ENCODE measurements at regions not wholly inside any gene's neighbourhood (a gene's known extent, or its start where the extent isn't known, plus 50 kb on each side); places are given as distances from the start of the nearest gene placed in this dataset.

DNA sequence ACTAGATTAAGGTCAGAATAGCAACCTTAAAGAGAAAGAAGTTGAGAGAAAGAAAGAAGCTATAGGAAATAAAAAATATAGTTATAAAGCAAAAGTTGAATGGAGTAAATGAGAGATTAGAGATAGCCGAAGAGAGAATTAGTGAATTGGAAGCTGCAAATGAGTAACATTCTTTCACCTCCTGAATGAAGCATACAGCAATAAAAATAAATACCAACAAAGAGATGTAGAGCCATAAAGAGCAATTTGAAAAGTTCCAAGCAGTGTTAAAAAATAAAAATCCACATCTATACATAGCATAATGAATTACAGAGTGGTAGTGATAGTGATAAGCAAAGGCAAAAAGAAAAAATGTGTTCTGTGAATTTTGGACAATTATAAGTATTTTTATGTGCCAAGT lies 177.9 kb downstream of the VRK1 start:
- no peaks in the 10 kb centered on the region for H3K4me1 ChIP-seq (ENCODE audit: insufficient read depth, low read length)
- no peaks in the 10 kb centered on the region for H3K27me3 Mint-ChIP-seq (ENCODE audit: low read depth, unreplicated experiment)
- H3K27me3 ChIP-seq (ENCODE audit: insufficient read depth, low read length), result no peaks in the 10 kb centered on the region
- no peak overlapping the region for H3K9ac ChIP-seq (ENCODE audit: low read length)
- no peaks in the 10 kb centered on the region for H3K36me3 ChIP-seq (ENCODE audit: insufficient read depth, low read length)
- no peaks in the 10 kb centered on the region for H4K20me1 ChIP-seq (ENCODE audit: insufficient read depth, low read length)
- H3K36me3 Mint-ChIP-seq (ENCODE audit: low read depth, unreplicated experiment), result peaks cover 2% of the 10 kb centered on the region
- H2AFZ ChIP-seq (ENCODE audit: low read depth, low read length), result no peak overlapping the region
- H3K4me3 ChIP-seq (ENCODE audit: insufficient read depth, low read depth, low read length), result no peak overlapping the region
- no peak overlapping the region for H3K4me3 Mint-ChIP-seq (ENCODE audit: unreplicated experiment)
- H3K9me3 ChIP-seq (ENCODE audit: insufficient read depth, low read depth, low read length), result no peaks in the 10 kb centered on the region
- no peak for DNase-seq (ENCODE audit: low read depth)
- no peaks in the 10 kb centered on the region for H3K4me1 Mint-ChIP-seq (ENCODE audit: low read depth, unreplicated experiment)
- no peak for FAIRE-seq
- H3K27ac ChIP-seq (ENCODE audit: low read depth, low read length), result no peak overlapping the region
- H3K9me3 Mint-ChIP-seq (ENCODE audit: unreplicated experiment), result peaks cover 10% of the 10 kb centered on the region
- H3K79me2 ChIP-seq (ENCODE audit: insufficient read depth, low read length), result no peaks in the 10 kb centered on the region
- no peak for TF ChIP-seq EZH2 (IDR thresholded peaks at IDR 0.05; ENCODE audit: insufficient read depth, low read length)
- TF ChIP-seq, protein P1, sequence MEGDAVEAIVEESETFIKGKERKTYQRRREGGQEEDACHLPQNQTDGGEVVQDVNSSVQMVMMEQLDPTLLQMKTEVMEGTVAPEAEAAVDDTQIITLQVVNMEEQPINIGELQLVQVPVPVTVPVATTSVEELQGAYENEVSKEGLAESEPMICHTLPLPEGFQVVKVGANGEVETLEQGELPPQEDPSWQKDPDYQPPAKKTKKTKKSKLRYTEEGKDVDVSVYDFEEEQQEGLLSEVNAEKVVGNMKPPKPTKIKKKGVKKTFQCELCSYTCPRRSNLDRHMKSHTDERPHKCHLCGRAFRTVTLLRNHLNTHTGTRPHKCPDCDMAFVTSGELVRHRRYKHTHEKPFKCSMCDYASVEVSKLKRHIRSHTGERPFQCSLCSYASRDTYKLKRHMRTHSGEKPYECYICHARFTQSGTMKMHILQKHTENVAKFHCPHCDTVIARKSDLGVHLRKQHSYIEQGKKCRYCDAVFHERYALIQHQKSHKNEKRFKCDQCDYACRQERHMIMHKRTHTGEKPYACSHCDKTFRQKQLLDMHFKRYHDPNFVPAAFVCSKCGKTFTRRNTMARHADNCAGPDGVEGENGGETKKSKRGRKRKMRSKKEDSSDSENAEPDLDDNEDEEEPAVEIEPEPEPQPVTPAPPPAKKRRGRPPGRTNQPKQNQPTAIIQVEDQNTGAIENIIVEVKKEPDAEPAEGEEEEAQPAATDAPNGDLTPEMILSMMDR (IDR thresholded peaks at IDR 0.05; ENCODE audit: insufficient read depth, low read depth, low read length), result no peak
- no peak overlapping the region for H3K27ac Mint-ChIP-seq (ENCODE audit: unreplicated experiment)
- no peak overlapping the region for H3K4me2 ChIP-seq (ENCODE audit: low read length)

DNA sequence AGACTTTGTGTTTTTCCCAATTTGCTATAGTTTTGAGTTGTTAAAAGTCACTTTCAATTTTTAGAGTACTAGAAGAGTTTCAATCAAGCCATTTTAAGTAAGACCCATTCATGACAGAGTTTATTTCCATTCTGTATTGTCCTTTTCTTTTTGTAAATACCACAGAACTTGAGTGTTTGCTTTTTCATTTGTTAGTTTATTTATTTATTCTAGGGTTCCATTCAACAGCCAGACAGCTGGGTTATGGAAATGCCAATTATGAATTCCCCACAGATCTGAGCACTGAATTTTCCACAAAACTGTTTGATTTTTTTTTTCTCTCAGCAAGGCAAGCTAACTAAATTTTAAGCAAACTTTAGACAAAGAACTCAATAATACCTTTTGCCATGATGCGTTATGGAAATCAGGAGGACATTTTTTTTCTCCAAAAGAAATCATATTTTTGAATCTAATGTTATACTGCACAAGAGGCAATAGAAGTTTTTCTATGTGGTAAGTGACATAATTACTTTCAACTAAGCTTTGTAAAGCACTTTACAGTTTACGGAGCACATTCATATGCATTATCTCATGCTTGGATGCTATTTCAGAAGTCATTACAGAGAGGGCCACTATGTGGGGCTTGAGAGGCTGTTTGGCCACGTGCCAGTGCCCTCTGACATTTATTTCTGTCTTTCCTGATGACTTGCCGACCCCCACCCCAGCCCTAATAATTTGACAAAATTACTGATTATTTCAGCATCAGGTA lies 181.5 kb downstream of the VRK1 start:
- FAIRE-seq, result no peak
- H3K27me3 Mint-ChIP-seq (ENCODE audit: low read depth, unreplicated experiment), result no peaks in the 10 kb centered on the region

More for the DNA sequence above, 181.5 kb downstream of the VRK1 start:
- Histone ChIP-seq H2AFZ (ENCODE audit: low read depth, low read length) (no peak overlapping the region), H3K36me3 (ENCODE audit: insufficient read depth, low read length) (no peaks in the 10 kb centered on the region), H3K27ac (ENCODE audit: low read depth, low read length) (no peak overlapping the region), H3K9ac (ENCODE audit: low read length) (no peak overlapping the region), H3K27me3 (ENCODE audit: insufficient read depth, low read length) (no peaks in the 10 kb centered on the region), H3K79me2 (ENCODE audit: insufficient read depth, low read length) (no peaks in the 10 kb centered on the region), H4K20me1 (ENCODE audit: insufficient read depth, low read length) (no peaks in the 10 kb centered on the region), H3K4me1 (ENCODE audit: insufficient read depth, low read length) (no peaks in the 10 kb centered on the region), H3K4me3 (ENCODE audit: insufficient read depth, low read depth, low read length) (no peak overlapping the region), H3K9me3 (ENCODE audit: insufficient read depth, low read depth, low read length) (no peaks in the 10 kb centered on the region), H3K4me2 (ENCODE audit: low read length) (no peak overlapping the region)
- Mint-ChIP-seq H3K9me3 (ENCODE audit: unreplicated experiment) (peaks cover 2% of the 10 kb centered on the region), H3K27ac (ENCODE audit: unreplicated experiment) (no peak overlapping the region), H3K4me1 (ENCODE audit: low read depth, unreplicated experiment) (no peaks in the 10 kb centered on the region), H3K36me3 (ENCODE audit: low read depth, unreplicated experiment) (no peaks in the 10 kb centered on the region), H3K4me3 (ENCODE audit: unreplicated experiment) (no peak overlapping the region)
- TF ChIP-seq, protein P1 (IDR thresholded peaks at IDR 0.05; ENCODE audit: insufficient read depth, low read depth, low read length), result no peak
- TF ChIP-seq EZH2 (IDR thresholded peaks at IDR 0.05; ENCODE audit: insufficient read depth, low read length), result no peak
- DNase-seq (ENCODE audit: low read depth), result no peak

All from astrocyte (in vitro differentiated cells and primary cell).